Epithelial cell of proximal tubule (primary cell): ENCODE measurements at regions not wholly inside any gene's neighbourhood (a gene's known extent, or its start where the extent isn't known, plus 50 kb on each side); places are given as distances from the start of the nearest gene placed in this dataset.

Experiments used
- DNase-seq: peaks from one replicate; pipeline ENCODE4 v3.0.0-alpha.2; 2011; ENCODE audit warnings: low read depth
- H3K4me3 ChIP-seq: 2 replicates; pipeline ENCODE4 v1.5.1; 2011; ENCODE audit warnings: low read depth, mild to moderate bottlenecking, low read length
- CTCF ChIP-seq: conservative IDR thresholded peaks from 2 replicates; pipeline ENCODE4 v1.5.1; 2012; ENCODE audit warnings: low read depth, mild to moderate bottlenecking, low read length

- H3K4me3 ChIP-seq, result no peak overlapping the region
- peak; percentile 76 for DNase-seq
- no peak for TF ChIP-seq CTCF
Measured at GRCh38 chr20:23147964-23148730, 62.0 kb upstream of the CD93 start.

GRCh38 chr20:23147647-23147963 lies 61.5 kb upstream of the CD93 start:
- H3K4me3 ChIP-seq, result no peak overlapping the region
- DNase-seq, result no peak
- no peak for TF ChIP-seq CTCF

GRCh38 chr20:23146857-23147637 lies 60.9 kb upstream of the CD93 start:
- no peak for DNase-seq
- TF ChIP-seq CTCF, result no peak
- no peak overlapping the region for H3K4me3 ChIP-seq

- no peak for TF ChIP-seq CTCF
- no peak overlapping the region for H3K4me3 ChIP-seq
- no peak for DNase-seq
Measured at GRCh38 chr20:23146181-23146580, 60.1 kb upstream of the CD93 start.

GRCh38 chr20:23145281-23145700 lies 59.2 kb upstream of the CD93 start:
- TF ChIP-seq CTCF, result no peak
- H3K4me3 ChIP-seq, result no peak overlapping the region
- DNase-seq, result no peak

GRCh38 chr20:23144856-23145255 lies 58.7 kb upstream of the CD93 start:
- TF ChIP-seq CTCF, result no peak
- no peak for DNase-seq

More at GRCh38 chr20:23144856-23145255, 58.7 kb upstream of the CD93 start:
- no peak overlapping the region for H3K4me3 ChIP-seq
